ENCODE measurements at regions not wholly inside any gene's neighbourhood (a gene's known extent, or its start where the extent isn't known, plus 50 kb on each side); places are given as distances from the start of the nearest gene placed in this dataset.

DNA sequence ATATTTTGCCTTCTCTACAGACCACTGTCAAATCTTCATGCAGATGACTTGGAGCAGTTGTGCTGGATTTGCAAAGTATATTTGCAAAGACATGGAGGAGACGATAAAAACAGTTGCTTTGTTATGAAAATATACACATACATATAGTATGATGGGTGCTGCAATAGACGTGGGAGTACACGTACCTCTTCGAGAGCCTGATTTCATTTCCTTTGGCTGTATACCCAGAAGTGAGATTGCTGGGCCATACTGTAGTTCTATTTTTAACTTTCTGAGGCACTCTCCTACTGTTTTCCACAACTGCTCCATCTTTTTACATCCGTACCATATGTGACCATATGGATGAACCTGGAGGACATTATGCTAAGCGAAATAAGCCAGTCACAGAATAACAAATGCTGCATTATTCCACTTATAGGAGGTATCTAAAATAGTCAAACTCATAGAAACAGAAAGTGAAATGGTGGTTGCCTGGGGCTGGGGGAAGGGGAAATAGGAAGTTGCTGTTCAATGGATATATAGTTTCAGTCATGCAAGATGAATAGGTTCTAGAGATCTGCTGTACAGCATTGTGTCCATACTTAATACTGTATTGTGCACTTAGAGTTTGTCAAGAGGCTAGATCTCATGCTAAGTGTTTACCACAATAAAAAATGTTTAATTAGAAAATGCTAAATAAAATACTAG is 223.8 kb downstream of the HAO1 start:
- TF ChIP-seq KDM5A (IDR thresholded peaks at IDR 0.05) (no peak), CTCF (IDR thresholded peaks at IDR 0.05) (no peak), HDAC2 (IDR thresholded peaks at IDR 0.05) (no peak), RNF2 (IDR thresholded peaks at IDR 0.05; ENCODE audit: borderline replicate concordance, low read depth) (no peak), RCOR1 (IDR thresholded peaks at IDR 0.05; ENCODE audit: low read depth, low read length) (no peak), POLR2A (IDR thresholded peaks at IDR 0.05; ENCODE audit: low read length) (no peak), ZFP36 (IDR thresholded peaks at IDR 0.05; ENCODE audit: borderline replicate concordance, partially characterized antibody) (no peak), BHLHE40 (IDR thresholded peaks at IDR 0.05; ENCODE audit: low read depth, low read length) (no peak), MYC (IDR thresholded peaks at IDR 0.05; ENCODE audit: borderline replicate concordance, low read length) (no peak), EP300 (IDR thresholded peaks at IDR 0.05) (no peak), RAD21 (conservative IDR thresholded peaks at IDR 0.05 in 1 of 2, IDR thresholded peaks at IDR 0.05 in 1 of 2) (no peak), MAX (IDR thresholded peaks at IDR 0.05) (no peak), FOXS1 (CRISPR knock-in tag; IDR thresholded peaks at IDR 0.05) (no peak)
- TF ChIP-seq, protein P1, sequence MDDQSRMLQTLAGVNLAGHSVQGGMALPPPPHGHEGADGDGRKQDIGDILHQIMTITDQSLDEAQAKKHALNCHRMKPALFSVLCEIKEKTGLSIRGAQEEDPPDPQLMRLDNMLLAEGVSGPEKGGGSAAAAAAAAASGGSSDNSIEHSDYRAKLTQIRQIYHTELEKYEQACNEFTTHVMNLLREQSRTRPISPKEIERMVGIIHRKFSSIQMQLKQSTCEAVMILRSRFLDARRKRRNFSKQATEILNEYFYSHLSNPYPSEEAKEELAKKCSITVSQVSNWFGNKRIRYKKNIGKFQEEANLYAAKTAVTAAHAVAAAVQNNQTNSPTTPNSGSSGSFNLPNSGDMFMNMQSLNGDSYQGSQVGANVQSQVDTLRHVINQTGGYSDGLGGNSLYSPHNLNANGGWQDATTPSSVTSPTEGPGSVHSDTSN (IDR thresholded peaks at IDR 0.05) = no peak

Measured in A549 (cell line).